Uterus (tissue), 2 donors: ENCODE measurements at regions not wholly inside any gene's neighbourhood (a gene's known extent, or its start where the extent isn't known, plus 50 kb on each side); places are given as distances from the start of the nearest gene placed in this dataset.

Experiments used
- CTCF ChIP-seq, 4 experiments: fragments of 200-600 bp in 2 of 4; fragments of 450-650 bp in 2 of 4; sonication (generic) in 2 of 4; IDR thresholded peaks; one replicate each; pipeline ENCODE4 v1.5.1; 2016 to 2019; ENCODE audit warnings: antibody characterized with exemption in 4 of 4, mild to moderate bottlenecking in 2 of 4, moderate library complexity in 1 of 4
- POLR2A ChIP-seq, 2 donors: fragments of 450-650 bp; IDR thresholded peaks; one replicate each; pipeline ENCODE4 v1.6.1; 2016; ENCODE audit warnings: antibody characterized with exemption in 2 of 2, mild to moderate bottlenecking in 1 of 2, moderate library complexity in 1 of 2

GRCh38 chr5:165187815-165188214, 1682.4 kb downstream of the MAT2B start:
- TF ChIP-seq CTCF (IDR thresholded peaks at IDR 0.05) (no peak), POLR2A (IDR thresholded peaks at IDR 0.05) (no peak)
